ENCODE measurements at regions not wholly inside any gene's neighbourhood (a gene's known extent, or its start where the extent isn't known, plus 50 kb on each side); places are given as distances from the start of the nearest gene placed in this dataset.

- DNase-seq (ENCODE audit: low spot score): no peak
- no peak overlapping the region for H3K9ac ChIP-seq (ENCODE audit: low read depth in 1 of 2, low read length in 2 of 2)
- no peaks in the 10 kb centered on the region for H3K4me1 ChIP-seq (ENCODE audit: control insufficient read depth in 4 of 4, insufficient read depth in 4 of 4, low read length in 3 of 4)
- no peaks in the 10 kb centered on the region for H3K27me3 ChIP-seq (ENCODE audit: control insufficient read depth in 4 of 4, insufficient read depth in 4 of 4, low read length in 3 of 4)
- H3K4me3 ChIP-seq (ENCODE audit: low read depth in 1 of 3, low read length in 3 of 3): no peak overlapping the region
- H3K36me3 ChIP-seq (ENCODE audit: control insufficient read depth in 4 of 4, insufficient read depth in 3 of 4, low read depth in 1 of 4, low read length in 3 of 4): no peaks in the 10 kb centered on the region
- H3K9me3 ChIP-seq (ENCODE audit: control insufficient read depth in 4 of 4, low read length in 3 of 4): peaks cover 0 to 3% (median 0%) of the 10 kb centered on the region in 4 donors
- WGBS: 37% methylated on average over 2 of the region's 2 CpGs
- TF ChIP-seq MAX (IDR thresholded peaks at IDR 0.05): no peak
- no peak overlapping the region for H3K27ac ChIP-seq (ENCODE audit: low read depth in 1 of 2, low read length in 2 of 2)
Measured at GRCh38 chr2:128922154-128922553, 603.5 kb upstream of the HS6ST1 start.

GRCh38 chr2:128925631-128926030 lies 607.0 kb upstream of the HS6ST1 start:
- no peak overlapping the region for H3K4me3 ChIP-seq (ENCODE audit: low read depth in 1 of 3, low read length in 3 of 3)

More at GRCh38 chr2:128925631-128926030, 607.0 kb upstream of the HS6ST1 start:
- TF ChIP-seq RAD21 (IDR thresholded peaks at IDR 0.05): no peak
- TF ChIP-seq ZBTB33 (IDR thresholded peaks at IDR 0.05): no peak
- no peak for TF ChIP-seq NR2F2 (IDR thresholded peaks at IDR 0.05)
- no peak for TF ChIP-seq JUND (IDR thresholded peaks at IDR 0.05)
- no peak for TF ChIP-seq REST (IDR thresholded peaks at IDR 0.05)
- TF ChIP-seq MAX (IDR thresholded peaks at IDR 0.05): no peak
- Histone ChIP-seq H3K9me3 (ENCODE audit: control insufficient read depth in 4 of 4, low read length in 3 of 4) (peaks cover 0 to 3% (median 0%) of the 10 kb centered on the region in 4 donors), H3K27me3 (ENCODE audit: control insufficient read depth in 4 of 4, insufficient read depth in 4 of 4, low read length in 3 of 4) (no peaks in the 10 kb centered on the region), H3K9ac (ENCODE audit: low read depth in 1 of 2, low read length in 2 of 2) (no peak overlapping the region), H3K27ac (ENCODE audit: low read depth in 1 of 2, low read length in 2 of 2) (no peak overlapping the region), H3K36me3 (ENCODE audit: control insufficient read depth in 4 of 4, insufficient read depth in 3 of 4, low read depth in 1 of 4, low read length in 3 of 4) (no peaks in the 10 kb centered on the region), H3K4me1 (ENCODE audit: control insufficient read depth in 4 of 4, insufficient read depth in 4 of 4, low read length in 3 of 4) (no peaks in the 10 kb centered on the region)
- DNase-seq (ENCODE audit: low spot score): no peak

All from liver (tissue), 7 donors.